GM12878 (cell line): ENCODE measurements at regions not wholly inside any gene's neighbourhood (a gene's known extent, or its start where the extent isn't known, plus 50 kb on each side); places are given as distances from the start of the nearest gene placed in this dataset.

ENCODE experiments used
- ATAC-seq: fragments of 200-7000 bp; cut with Tn5 transposase; 3 replicates; pipeline ENCODE4 v1.9.1; 2020; ENCODE audit warnings: mild to moderate bottlenecking, moderate library complexity
- BruUV-seq: library from RNA; stranded (reverse); fragments of 400-500 nt; replicated peaks from 2 replicates; lab custom pipeline; 2021; lab: Mats Ljungman, UMichigan
- CTCF ChIA-PET: fragments of 300-600 bp; sonication (Branson Sonifier 250); formaldehyde crosslinking; extraction: SDS; loops from one replicate; lab custom pipeline; 2021; ENCODE audit warnings: inconsistent platforms; lab: Yijun Ruan, JAX
- POLR2A ChIA-PET: fragments of 350-600 bp; formaldehyde crosslinking; extraction: SDS; loops from one replicate; lab custom pipeline; 2021; ENCODE audit warnings: inconsistent platforms; lab: Charles Lee
- RAD21 ChIA-PET: fragments of 300-600 bp; sonication (Branson Sonifier 250); formaldehyde crosslinking; loops from one replicate; lab custom pipeline; 2023; ENCODE audit warnings: antibody characterized with exemption; ENCODE audit not compliant: unreplicated experiment; lab: Charles Lee
- SMC1A ChIA-PET: fragments of 300-600 bp; sonication (Branson Sonifier 250); formaldehyde crosslinking; loops from one replicate; lab custom pipeline; 2023; ENCODE audit not compliant: unreplicated experiment, uncharacterized antibody; lab: Charles Lee
- DNase-seq: peaks from one replicate; pipeline ENCODE4 v3.0.0-alpha.2; 2011; ENCODE audit warnings: low read depth, low spot score
- FAIRE-seq: peaks from 3 replicates; lab custom pipeline; 2011; peaks lifted over from hg19 to GRCh38; lab: Jason Lieb, UNC
- H2AFZ ChIP-seq: 2 replicates; pipeline ENCODE4 v1.6.0; 2011; ENCODE audit warnings: low read depth, low read length, control low read depth; ENCODE audit not compliant: control insufficient read depth
- H3K27ac ChIP-seq: 2 replicates; pipeline ENCODE4 v1.5.1; 2011; ENCODE audit warnings: control low read depth; ENCODE audit not compliant: control insufficient read depth, insufficient read depth
- H3K27me3 ChIP-seq, 2 experiments: replicated peaks in 1 of 2; 2 replicates each; pipeline versions ENCODE4 v1.6.0 to v1.6.1; 2011; ENCODE audit warnings: low read length in 1 of 2; ENCODE audit not compliant: control insufficient read depth in 2 of 2, insufficient read depth in 2 of 2
- H3K36me3 ChIP-seq, 2 experiments: 2 replicates each; pipeline ENCODE4 v1.5.1; 2011; ENCODE audit warnings: low read length in 1 of 2; ENCODE audit not compliant: control insufficient read depth in 2 of 2, insufficient read depth in 2 of 2
- H3K4me1 ChIP-seq: 2 replicates; pipeline ENCODE4 v1.6.1; 2011; ENCODE audit warnings: mild to moderate bottlenecking, low read length, moderate library complexity, mixed read lengths; ENCODE audit not compliant: control insufficient read depth, insufficient read depth
- H3K4me2 ChIP-seq: 2 replicates; pipeline ENCODE4 v1.6.0; 2011; ENCODE audit warnings: control low read depth; ENCODE audit not compliant: control insufficient read depth, insufficient read depth
- H3K4me3 ChIP-seq: fragments of 200-600 bp; sonication (generic); 2 replicates; pipeline ENCODE4 v1.5.1; 2016
- H3K79me2 ChIP-seq: 2 replicates; pipeline ENCODE4 v1.6.0; 2011; ENCODE audit warnings: low read length; ENCODE audit not compliant: control insufficient read depth, insufficient read depth
- H3K9ac ChIP-seq: 2 replicates; pipeline ENCODE4 v1.8.0; 2011; ENCODE audit warnings: low read length, control low read depth, mixed read lengths; ENCODE audit not compliant: control insufficient read depth, insufficient read depth
- H3K9me3 ChIP-seq: replicated peaks from 3 replicates; pipeline ENCODE4 v1.5.1; 2011; ENCODE audit warnings: mild to moderate bottlenecking, low read length; ENCODE audit not compliant: control insufficient read depth, insufficient read depth
- H4K20me1 ChIP-seq: 2 replicates; pipeline ENCODE4 v1.6.0; 2011; ENCODE audit not compliant: control insufficient read depth, insufficient read depth
- BHLHE40 ChIP-seq, 2 experiments: fragments of 450-650 bp in 1 of 2; IDR thresholded peaks; 2 replicates each; pipeline ENCODE4 v1.6.1; 2011 to 2017; ENCODE audit warnings: low read depth in 2 of 2, borderline replicate concordance in 1 of 2, improper control_type of control experiment in 1 of 2, low read length in 1 of 2, mild to moderate bottlenecking in 1 of 2
- BRCA1 ChIP-seq: IDR thresholded peaks from 2 replicates; pipeline ENCODE4 v1.6.1; 2011; ENCODE audit warnings: low read depth, low read length, improper control_type of control experiment
- CTCF ChIP-seq, 3 experiments: IDR thresholded peaks in 2 of 3; conservative IDR thresholded peaks in 1 of 3; 2 replicates each; pipeline ENCODE4 v1.5.1; 2011; ENCODE audit warnings: low read depth in 3 of 3, low read length in 3 of 3, mild to moderate bottlenecking in 3 of 3, control low read depth in 2 of 3, moderate library complexity in 2 of 3, inconsistent platforms in 1 of 3, mixed read lengths in 1 of 3; ENCODE audit not compliant: control insufficient read depth in 2 of 3, insufficient read depth in 1 of 3; ENCODE audit errors: extremely low read depth in 1 of 3
- EGR1 ChIP-seq, 2 experiments: IDR thresholded peaks; 1 replicate in 1 of 2; 2 replicates in 1 of 2; pipeline ENCODE4 v1.6.1; 2011 to 2012; ENCODE audit warnings: low read depth in 2 of 2, low read length in 2 of 2, borderline replicate concordance in 1 of 2, mild to moderate bottlenecking in 1 of 2, moderate library complexity in 1 of 2
- MAX ChIP-seq: IDR thresholded peaks from 2 replicates; pipeline ENCODE4 v1.6.1; 2012; ENCODE audit warnings: low read depth, low read length, improper control_type of control experiment
- MYC ChIP-seq: IDR thresholded peaks from 2 replicates; pipeline ENCODE4 v1.6.1; 2011; ENCODE audit warnings: mild to moderate bottlenecking, low read length, moderate library complexity, inconsistent platforms; ENCODE audit not compliant: insufficient read depth, insufficient replicate concordance, insufficient read length, severe bottlenecking
- NR2C1 ChIP-seq: fragments of 450-650 bp; IDR thresholded peaks from 2 replicates; pipeline ENCODE4 v1.6.1; 2017; ENCODE audit warnings: antibody characterized with exemption, mild to moderate bottlenecking, moderate library complexity
- PAX5 ChIP-seq: IDR thresholded peaks from 2 replicates; pipeline ENCODE4 v1.6.1; 2011; ENCODE audit warnings: low read depth, low read length, borderline replicate concordance
- PBX3 ChIP-seq: IDR thresholded peaks from 2 replicates; pipeline ENCODE4 v1.6.1; 2011; ENCODE audit warnings: mild to moderate bottlenecking, low read depth, low read length, moderate library complexity; ENCODE audit not compliant: insufficient replicate concordance
- SUZ12 ChIP-seq: fragments of 200-600 bp; sonication (generic); IDR thresholded peaks from one replicate; pipeline ENCODE4 v1.6.1; 2018; ENCODE audit warnings: antibody characterized with exemption, mild to moderate bottlenecking; ENCODE audit not compliant: unreplicated experiment
- ZBED1 ChIP-seq: IDR thresholded peaks from 2 replicates; pipeline ENCODE4 v1.6.1; 2016; ENCODE audit warnings: borderline replicate concordance
- ZNF207 ChIP-seq: fragments of 450-650 bp; IDR thresholded peaks from 2 replicates; pipeline ENCODE4 v1.6.1; 2014; ENCODE audit warnings: antibody characterized with exemption, mild to moderate bottlenecking, borderline replicate concordance
- ZNF687 ChIP-seq: fragments of 450-650 bp; IDR thresholded peaks from 2 replicates; pipeline ENCODE4 v1.6.1; 2017; ENCODE audit warnings: mild to moderate bottlenecking, moderate library complexity
- WGBS: methylation state at CpG from one replicate; pipeline ENCODE4 v1.1.6; 2016; ENCODE audit warnings: low lambda C conversion rate; ENCODE audit not compliant: insufficient replicate concordance, insufficient coverage; ENCODE audit errors: missing lambda C conversion rate; 5-methylcytosine and 5-hydroxymethylcytosine counted together
- in situ Hi-C: fragments of 300-500 bp; cut with MboI; formaldehyde crosslinking; loops from 9 replicates; pipeline ENCODE4 v1.14.3; 2018; ENCODE audit warnings: mixed read lengths
- intact Hi-C: fragments of 100-400 bp; cut with micrococcal nuclease; formaldehyde crosslinking; loops from one replicate; pipeline ENCODE4 v1.14.2; 2022; ENCODE audit not compliant: unreplicated experiment

GRCh38 chr3:43160664-43161063 is 54.8 kb upstream of the POMGNT2 start (continued):
- no peak for TF ChIP-seq CTCF (IDR thresholded peaks at IDR 0.05 in 2 of 3, conservative IDR thresholded peaks at IDR 0.05 in 1 of 3; ENCODE audit: control insufficient read depth in 2 of 3, extremely low read depth in 1 of 3, insufficient read depth in 1 of 3, low read depth in 3 of 3, low read length in 3 of 3)
- no peak for TF ChIP-seq EGR1 (IDR thresholded peaks at IDR 0.05; ENCODE audit: borderline replicate concordance in 1 of 2, low read depth in 2 of 2, low read length in 2 of 2)
- TF ChIP-seq NR2C1, result no peak
- TF ChIP-seq ZBED1, result no peak

GRCh38 chr3:43159876-43160255 is 54.0 kb upstream of the POMGNT2 start:
- SMC1A ChIA-PET, result interaction anchor here (0.6 to 3.6 kb wide), 4 partner anchors 12 to 343 kb away, joined by 3 to 22 read pairs (median 6); no protein-coding TSS in a partner anchor
- in situ Hi-C loops (loop anchor here (5.0 kb wide), 1 partner anchor 217 kb away; no protein-coding TSS in a partner anchor), intact Hi-C loops (loop anchor here (5.0 kb wide), 2 partner anchors 62 to 342 kb away; no protein-coding TSS in a partner anchor)
- H3K9me3 ChIP-seq, result no peaks in the 10 kb centered on the region
- ATAC-seq (no peak), DNase-seq (no peak), FAIRE-seq (no peak)
- H3K79me2 ChIP-seq, result no peaks in the 10 kb centered on the region
- H3K4me2 ChIP-seq, result no peak overlapping the region
- TF ChIP-seq MAX, result no peak
- TF ChIP-seq ZNF207, result no peak
- no peak for TF ChIP-seq PAX5
- TF ChIP-seq SUZ12, result no peak
- TF ChIP-seq BRCA1, result no peak
- no peak for TF ChIP-seq BHLHE40 (IDR thresholded peaks at IDR 0.05; ENCODE audit: borderline replicate concordance in 1 of 2, low read depth in 2 of 2, low read length in 1 of 2)
- TF ChIP-seq MYC, result no peak
- no peak for TF ChIP-seq PBX3
- TF ChIP-seq ZNF687, result no peak
- RAD21 ChIA-PET, result interaction anchor here (1.4 kb wide), 1 partner anchor 73 kb away, joined by 3 read pairs; no protein-coding TSS in a partner anchor
- H3K4me3 ChIP-seq, result no peak overlapping the region
- BruUV-seq, result no TSS peak
- H3K9ac ChIP-seq, result no peak overlapping the region
- H4K20me1 ChIP-seq, result no peaks in the 10 kb centered on the region
- H3K36me3 ChIP-seq, result no peaks in the 10 kb centered on the region
- POLR2A ChIA-PET, result interaction anchor here (0.6 kb wide), 1 partner anchor 23 kb away, joined by 3 read pairs; no protein-coding TSS in a partner anchor
- CTCF ChIA-PET, result interaction anchor here (7.6 kb wide), 1 partner anchor 343 kb away, joined by 81 read pairs; no protein-coding TSS in a partner anchor
- H3K4me1 ChIP-seq, result no peaks in the 10 kb centered on the region; the same call in 1 of the 2 replicates
- no peaks in the 10 kb centered on the region for H3K27me3 ChIP-seq
- no peak overlapping the region for H3K27ac ChIP-seq
- no peak overlapping the region for H2AFZ ChIP-seq
- 66% methylated on average over 3 of the region's 3 CpGs for WGBS
